Nephron progenitor cell (in vitro differentiated cells): ENCODE measurements at regions not wholly inside any gene's neighbourhood (a gene's known extent, or its start where the extent isn't known, plus 50 kb on each side); places are given as distances from the start of the nearest gene placed in this dataset.

Experiments
- DNase-seq: peaks from one replicate; pipeline ENCODE4 v3.0.0; 2021
- H3K27ac Mint-ChIP-seq: 2 replicates; pipeline ENCODE4 v1.8.0; 2021; ENCODE audit warnings: mild to moderate bottlenecking, moderate library complexity, mixed read lengths
- H3K27me3 Mint-ChIP-seq: 2 replicates; pipeline ENCODE4 v1.8.0; 2021; ENCODE audit warnings: mild to moderate bottlenecking, low read depth, mixed read lengths; ENCODE audit not compliant: poor library complexity
- H3K36me3 Mint-ChIP-seq: 2 replicates; pipeline ENCODE4 v1.8.0; 2021; ENCODE audit warnings: low read depth, mixed read lengths
- H3K4me1 Mint-ChIP-seq: 2 replicates; pipeline ENCODE4 v1.8.0; 2021; ENCODE audit warnings: mixed read lengths
- H3K4me3 Mint-ChIP-seq: 2 replicates; pipeline ENCODE4 v1.8.0; 2021; ENCODE audit warnings: mild to moderate bottlenecking, moderate library complexity, mixed read lengths
- H3K9me3 Mint-ChIP-seq: 2 replicates; pipeline ENCODE4 v1.8.0; 2021; ENCODE audit warnings: mild to moderate bottlenecking, moderate library complexity, mixed read lengths
- TF ChIP-seq, protein P1 (sequence below): fragments of 200-600 bp; sonication (generic); IDR thresholded peaks from 2 replicates; pipeline ENCODE4 v1.5.0; 2021; ENCODE audit warnings: antibody characterized with exemption

- H3K27ac Mint-ChIP-seq, result peak overlapping the region; percentile 57
Observed at GRCh38 chr4:140258476-140258875, 104.5 kb upstream of the MAML3 start.

GRCh38 chr4:140257461-140258305, 103.7 kb upstream of the MAML3 start:
- H3K9me3 Mint-ChIP-seq, result no peaks in the 10 kb centered on the region
- no peak overlapping the region for H3K27ac Mint-ChIP-seq
- H3K36me3 Mint-ChIP-seq, result no peaks in the 10 kb centered on the region

More at GRCh38 chr4:140258476-140258875, 104.5 kb upstream of the MAML3 start:
- H3K4me3 Mint-ChIP-seq, result no peak overlapping the region
- TF ChIP-seq, protein P1, sequence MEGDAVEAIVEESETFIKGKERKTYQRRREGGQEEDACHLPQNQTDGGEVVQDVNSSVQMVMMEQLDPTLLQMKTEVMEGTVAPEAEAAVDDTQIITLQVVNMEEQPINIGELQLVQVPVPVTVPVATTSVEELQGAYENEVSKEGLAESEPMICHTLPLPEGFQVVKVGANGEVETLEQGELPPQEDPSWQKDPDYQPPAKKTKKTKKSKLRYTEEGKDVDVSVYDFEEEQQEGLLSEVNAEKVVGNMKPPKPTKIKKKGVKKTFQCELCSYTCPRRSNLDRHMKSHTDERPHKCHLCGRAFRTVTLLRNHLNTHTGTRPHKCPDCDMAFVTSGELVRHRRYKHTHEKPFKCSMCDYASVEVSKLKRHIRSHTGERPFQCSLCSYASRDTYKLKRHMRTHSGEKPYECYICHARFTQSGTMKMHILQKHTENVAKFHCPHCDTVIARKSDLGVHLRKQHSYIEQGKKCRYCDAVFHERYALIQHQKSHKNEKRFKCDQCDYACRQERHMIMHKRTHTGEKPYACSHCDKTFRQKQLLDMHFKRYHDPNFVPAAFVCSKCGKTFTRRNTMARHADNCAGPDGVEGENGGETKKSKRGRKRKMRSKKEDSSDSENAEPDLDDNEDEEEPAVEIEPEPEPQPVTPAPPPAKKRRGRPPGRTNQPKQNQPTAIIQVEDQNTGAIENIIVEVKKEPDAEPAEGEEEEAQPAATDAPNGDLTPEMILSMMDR, result no peak
- peaks cover 42% of the 10 kb centered on the region for H3K4me1 Mint-ChIP-seq
- no peak for DNase-seq
- no peaks in the 10 kb centered on the region for H3K36me3 Mint-ChIP-seq
- no peaks in the 10 kb centered on the region for H3K9me3 Mint-ChIP-seq
- H3K27me3 Mint-ChIP-seq, result peaks cover 10% of the 10 kb centered on the region

DNA sequence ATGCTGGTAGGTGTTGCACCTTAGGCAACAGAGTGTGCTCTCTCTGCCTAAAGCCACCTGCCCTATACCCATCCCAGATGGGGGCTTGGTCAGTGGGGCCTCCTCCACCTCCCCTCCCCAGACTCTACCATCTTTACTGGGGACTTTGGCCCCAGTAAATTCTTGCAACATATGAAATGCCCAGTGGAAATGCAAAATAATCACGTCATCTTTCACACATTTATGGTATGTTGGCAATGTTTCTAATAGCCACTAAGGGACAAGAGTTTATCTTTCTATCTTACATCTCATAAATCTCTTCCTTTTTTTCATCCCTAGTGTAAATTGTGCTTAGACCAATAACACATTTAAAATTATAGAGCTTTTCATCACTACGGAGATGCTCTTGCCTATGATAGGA, 103.0 kb upstream of the MAML3 start:
- H3K27me3 Mint-ChIP-seq, result peaks cover 6% of the 10 kb centered on the region
- H3K9me3 Mint-ChIP-seq, result no peaks in the 10 kb centered on the region
- TF ChIP-seq, protein P1, result no peak
- no peak overlapping the region for H3K27ac Mint-ChIP-seq
- peaks cover 43% of the 10 kb centered on the region for H3K4me1 Mint-ChIP-seq
- no peak overlapping the region for H3K4me3 Mint-ChIP-seq
- no peak for DNase-seq
- H3K36me3 Mint-ChIP-seq, result no peaks in the 10 kb centered on the region

More at GRCh38 chr4:140257461-140258305, 103.7 kb upstream of the MAML3 start:
- TF ChIP-seq, protein P1, result no peak
- Mint-ChIP-seq H3K4me1 (peaks cover 41% of the 10 kb centered on the region), H3K4me3 (no peak overlapping the region), H3K27me3 (peaks cover 8% of the 10 kb centered on the region)
- no peak for DNase-seq

GRCh38 chr4:140256335-140256734, 102.4 kb upstream of the MAML3 start:
- Mint-ChIP-seq H3K36me3 (no peaks in the 10 kb centered on the region), H3K27me3 (peaks cover 6% of the 10 kb centered on the region), H3K9me3 (no peaks in the 10 kb centered on the region), H3K4me3 (no peak overlapping the region), H3K27ac (no peak overlapping the region), H3K4me1 (peaks cover 49% of the 10 kb centered on the region)
- TF ChIP-seq, protein P1, result no peak
- DNase-seq, result no peak

DNA sequence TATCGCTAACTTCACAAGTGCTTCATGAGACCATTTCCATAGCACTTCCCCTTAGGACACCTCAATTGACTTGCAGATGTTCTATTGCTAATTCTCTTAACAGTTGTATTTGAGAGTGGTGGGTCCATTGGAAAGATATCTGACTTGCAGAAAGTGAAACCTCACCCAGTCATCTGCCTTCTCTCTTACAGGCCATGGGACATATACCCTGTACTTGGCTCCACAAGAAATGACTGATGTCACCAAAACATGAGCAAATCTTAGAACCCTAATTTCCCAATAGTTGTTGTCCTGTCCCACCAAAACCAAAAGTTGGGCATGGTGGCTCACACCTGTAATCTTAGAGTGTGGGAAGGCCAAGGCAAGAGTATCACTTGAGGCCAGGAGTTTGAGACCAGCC, 101.9 kb upstream of the MAML3 start:
- no peaks in the 10 kb centered on the region for H3K9me3 Mint-ChIP-seq
- H3K4me3 Mint-ChIP-seq, result no peak overlapping the region
- peaks cover 6% of the 10 kb centered on the region for H3K27me3 Mint-ChIP-seq
- H3K36me3 Mint-ChIP-seq, result no peaks in the 10 kb centered on the region
- H3K4me1 Mint-ChIP-seq, result peaks cover 53% of the 10 kb centered on the region
- TF ChIP-seq, protein P1, result no peak
- H3K27ac Mint-ChIP-seq, result no peak overlapping the region
- DNase-seq, result no peak

GRCh38 chr4:140255467-140255866, 101.5 kb upstream of the MAML3 start:
- TF ChIP-seq, protein P1, result no peak
- H3K9me3 Mint-ChIP-seq, result no peaks in the 10 kb centered on the region
- no peaks in the 10 kb centered on the region for H3K36me3 Mint-ChIP-seq
- H3K4me1 Mint-ChIP-seq, result peaks cover 57% of the 10 kb centered on the region
- no peak overlapping the region for H3K27ac Mint-ChIP-seq
- H3K27me3 Mint-ChIP-seq, result peaks cover 6% of the 10 kb centered on the region
- DNase-seq, result no peak
- no peak overlapping the region for H3K4me3 Mint-ChIP-seq
